Sigmoid colon (tissue), 6 donors: ENCODE measurements at regions not wholly inside any gene's neighbourhood (a gene's known extent, or its start where the extent isn't known, plus 50 kb on each side); places are given as distances from the start of the nearest gene placed in this dataset.

Experiments used
- DNase-seq: peaks from one replicate; pipeline ENCODE4 v3.0.0-alpha.2; 2019
- H3K27ac ChIP-seq, 4 donors: fragments of 200-600 bp; sonication (generic); one replicate each; pipeline ENCODE4 v1.5.1; 2016 to 2019; ENCODE audit warnings: mild to moderate bottlenecking in 1 of 4
- H3K27me3 ChIP-seq, 3 donors: fragments of 200-600 bp; sonication (generic); one replicate each; pipeline ENCODE4 v1.5.1; 2019; ENCODE audit warnings: mild to moderate bottlenecking in 1 of 3
- H3K36me3 ChIP-seq, 4 donors: fragments of 200-600 bp; sonication (generic); one replicate each; pipeline ENCODE4 v1.5.1; 2016 to 2019
- H3K4me1 ChIP-seq, 4 donors: fragments of 200-600 bp; sonication (generic); one replicate each; pipeline ENCODE4 v1.5.1; 2017 to 2019
- H3K4me3 ChIP-seq, 4 donors: fragments of 200-600 bp; sonication (generic); one replicate each; pipeline ENCODE4 v1.5.1; 2017 to 2019; ENCODE audit warnings: mild to moderate bottlenecking in 2 of 4, moderate library complexity in 1 of 4
- H3K9me3 ChIP-seq, 4 donors: fragments of 200-600 bp in 3 of 4; sonication (generic) in 3 of 4; one replicate each; pipeline versions ENCODE4 v1.5.1 to v1.6.1; 2013 to 2019
- CTCF ChIP-seq, 4 experiments: fragments of 450-650 bp in 3 of 4; fragments of 200-600 bp in 1 of 4; IDR thresholded peaks; one replicate each; pipeline ENCODE4 v1.5.1; 2016 to 2019; ENCODE audit warnings: antibody characterized with exemption in 4 of 4, mild to moderate bottlenecking in 3 of 4, moderate library complexity in 2 of 4
- EP300 ChIP-seq, 4 donors: sonication (generic); formaldehyde crosslinking; IDR thresholded peaks; one replicate each; pipeline ENCODE4 v1.6.1; 2017; ENCODE audit warnings: antibody characterized with exemption in 4 of 4
- POLR2A ChIP-seq, 2 donors: fragments of 450-650 bp; IDR thresholded peaks; one replicate each; pipeline ENCODE4 v1.6.1; 2016; ENCODE audit warnings: antibody characterized with exemption in 2 of 2, mild to moderate bottlenecking in 2 of 2, moderate library complexity in 2 of 2
- POLR2AphosphoS5 ChIP-seq, 4 donors: sonication (generic); formaldehyde crosslinking; IDR thresholded peaks; one replicate each; pipeline ENCODE4 v1.6.1; 2017; ENCODE audit warnings: antibody characterized with exemption in 4 of 4
- WGBS, 2 donors: extraction: QIAGEN DNeasy Blood & Tissue Kit; methylation state at CpG; one replicate each; pipeline ENCODE4 v1.1.7; 2013; 5-methylcytosine and 5-hydroxymethylcytosine counted together
- intact Hi-C: fragments of 100-400 bp; cut with DNase I; formaldehyde crosslinking; loops from one replicate; pipeline ENCODE4 v1.15.1; 2023
- donor health status: healthy with polysubstance abuse.
- donor health status: healthy.

GRCh38 chr14:55744321-55744720 is 164.3 kb downstream of the KTN1 start:
- intact Hi-C loops = no loop called here
- 91 to 93% methylated on average over 4 of the region's 4 CpGs for WGBS, 2 donors
- no peak for DNase-seq
- H3K4me1 ChIP-seq = no peaks in the 10 kb centered on the region
- H3K4me3 ChIP-seq = no peak overlapping the region
- H3K27me3 ChIP-seq = no peaks in the 10 kb centered on the region
- no peaks in the 10 kb centered on the region for H3K9me3 ChIP-seq
- no peaks in the 10 kb centered on the region for H3K36me3 ChIP-seq
- no peak overlapping the region for H3K27ac ChIP-seq
- TF ChIP-seq POLR2AphosphoS5 (IDR thresholded peaks at IDR 0.05) = no peak
- no peak for TF ChIP-seq EP300 (IDR thresholded peaks at IDR 0.05)
- TF ChIP-seq POLR2A (IDR thresholded peaks at IDR 0.05) = no peak
- no peak for TF ChIP-seq CTCF (IDR thresholded peaks at IDR 0.05)

- DNase-seq = no peak
- intact Hi-C loops = no loop called here
- Histone ChIP-seq H3K27me3 (no peaks in the 10 kb centered on the region), H3K9me3 (no peaks in the 10 kb centered on the region), H3K27ac (no peak overlapping the region), H3K36me3 (no peaks in the 10 kb centered on the region), H3K4me1 (no peaks in the 10 kb centered on the region), H3K4me3 (no peak overlapping the region)
- 92 to 95% methylated on average over 7 of the region's 7 CpGs for WGBS, 2 donors
- TF ChIP-seq CTCF (IDR thresholded peaks at IDR 0.05) (no peak), POLR2AphosphoS5 (IDR thresholded peaks at IDR 0.05) (no peak), POLR2A (IDR thresholded peaks at IDR 0.05) (no peak), EP300 (IDR thresholded peaks at IDR 0.05) (no peak)
Observed at GRCh38 chr14:55745906-55746305, 165.9 kb downstream of the KTN1 start.

- no peaks in the 10 kb centered on the region for H3K36me3 ChIP-seq
- H3K27ac ChIP-seq = no peak overlapping the region
- no peak for TF ChIP-seq POLR2AphosphoS5 (IDR thresholded peaks at IDR 0.05)
- no peak for TF ChIP-seq POLR2A (IDR thresholded peaks at IDR 0.05)
- no peak for TF ChIP-seq EP300 (IDR thresholded peaks at IDR 0.05)
- no peak for TF ChIP-seq CTCF (IDR thresholded peaks at IDR 0.05)
- H3K4me1 ChIP-seq = no peaks in the 10 kb centered on the region
- intact Hi-C loops = no loop called here
- 82 to 90% methylated on average over 2 of the region's 2 CpGs for WGBS, 2 donors
- no peak for DNase-seq
- no peaks in the 10 kb centered on the region for H3K9me3 ChIP-seq
- H3K4me3 ChIP-seq = no peak overlapping the region
- H3K27me3 ChIP-seq = no peaks in the 10 kb centered on the region
Observed at GRCh38 chr14:55746558-55746957, 166.6 kb downstream of the KTN1 start.

GRCh38 chr14:55747186-55747585 is 167.2 kb downstream of the KTN1 start:
- no peaks in the 10 kb centered on the region for H3K27me3 ChIP-seq
- 91 to 93% methylated on average over 6 of the region's 6 CpGs for WGBS, 2 donors
- TF ChIP-seq POLR2AphosphoS5 (IDR thresholded peaks at IDR 0.05) (no peak), POLR2A (IDR thresholded peaks at IDR 0.05) (no peak), EP300 (IDR thresholded peaks at IDR 0.05) (no peak), CTCF (IDR thresholded peaks at IDR 0.05) (no peak)
- intact Hi-C loops = no loop called here
- H3K36me3 ChIP-seq = no peaks in the 10 kb centered on the region
- H3K4me3 ChIP-seq = no peak overlapping the region
- no peak for DNase-seq
- no peak overlapping the region for H3K27ac ChIP-seq
- no peaks in the 10 kb centered on the region for H3K4me1 ChIP-seq
- no peaks in the 10 kb centered on the region for H3K9me3 ChIP-seq

GRCh38 chr14:55749201-55749812 is 169.3 kb downstream of the KTN1 start:
- Histone ChIP-seq H3K27ac (no peak overlapping the region), H3K9me3 (no peaks in the 10 kb centered on the region), H3K4me3 (no peak overlapping the region), H3K4me1 (peaks cover 0 to 12% (median 11%) of the 10 kb centered on the region in 4 donors), H3K36me3 (no peaks in the 10 kb centered on the region), H3K27me3 (no peaks in the 10 kb centered on the region)
- intact Hi-C loops = no loop called here
- WGBS, 2 donors = 75 to 89% methylated on average over 1 of the region's 1 CpG
- no peak for DNase-seq
- TF ChIP-seq CTCF (IDR thresholded peaks at IDR 0.05) (no peak), EP300 (IDR thresholded peaks at IDR 0.05) (no peak), POLR2AphosphoS5 (IDR thresholded peaks at IDR 0.05) (no peak), POLR2A (IDR thresholded peaks at IDR 0.05) (no peak)
